ENCODE measurements at regions not wholly inside any gene's neighbourhood (a gene's known extent, or its start where the extent isn't known, plus 50 kb on each side); places are given as distances from the start of the nearest gene placed in this dataset.
"Not testable (repeated sequence)": the region's sequence is repeated elsewhere in the genome, so short reads cannot be mapped to it uniquely, and the experiment has no call there.

DNA sequence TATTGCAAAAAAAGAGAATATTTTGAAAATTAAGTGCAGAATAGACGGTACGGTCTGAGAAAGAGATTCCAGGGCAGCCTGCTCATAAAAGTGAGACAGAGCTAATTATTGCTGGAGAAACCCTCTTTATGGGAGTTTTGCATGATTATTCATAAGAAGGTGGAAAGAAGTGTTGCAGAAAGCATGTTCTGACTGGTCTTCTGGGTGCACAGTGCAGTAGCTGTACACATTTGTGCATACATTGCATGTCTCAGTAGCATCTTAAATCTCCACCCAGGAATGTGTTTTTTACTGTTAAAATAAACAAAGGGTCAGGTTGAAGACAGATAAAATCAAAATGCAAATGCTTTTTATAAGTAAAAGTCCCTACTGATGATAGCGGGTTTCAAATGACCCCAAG is 1813.6 kb upstream of the DEFB115 start:
- TF ChIP-seq, protein P1, sequence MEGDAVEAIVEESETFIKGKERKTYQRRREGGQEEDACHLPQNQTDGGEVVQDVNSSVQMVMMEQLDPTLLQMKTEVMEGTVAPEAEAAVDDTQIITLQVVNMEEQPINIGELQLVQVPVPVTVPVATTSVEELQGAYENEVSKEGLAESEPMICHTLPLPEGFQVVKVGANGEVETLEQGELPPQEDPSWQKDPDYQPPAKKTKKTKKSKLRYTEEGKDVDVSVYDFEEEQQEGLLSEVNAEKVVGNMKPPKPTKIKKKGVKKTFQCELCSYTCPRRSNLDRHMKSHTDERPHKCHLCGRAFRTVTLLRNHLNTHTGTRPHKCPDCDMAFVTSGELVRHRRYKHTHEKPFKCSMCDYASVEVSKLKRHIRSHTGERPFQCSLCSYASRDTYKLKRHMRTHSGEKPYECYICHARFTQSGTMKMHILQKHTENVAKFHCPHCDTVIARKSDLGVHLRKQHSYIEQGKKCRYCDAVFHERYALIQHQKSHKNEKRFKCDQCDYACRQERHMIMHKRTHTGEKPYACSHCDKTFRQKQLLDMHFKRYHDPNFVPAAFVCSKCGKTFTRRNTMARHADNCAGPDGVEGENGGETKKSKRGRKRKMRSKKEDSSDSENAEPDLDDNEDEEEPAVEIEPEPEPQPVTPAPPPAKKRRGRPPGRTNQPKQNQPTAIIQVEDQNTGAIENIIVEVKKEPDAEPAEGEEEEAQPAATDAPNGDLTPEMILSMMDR (IDR thresholded peaks at IDR 0.05): no peak
- ATAC-seq: no peak
- CTCF ChIA-PET: interaction anchor here (1.7 kb wide), 1 partner anchor 29 kb away, joined by 7 read pairs; no protein-coding TSS in a partner anchor
- Mint-ChIP-seq H3K4me3 (no peak overlapping the region), H3K36me3 (ENCODE audit: low read depth) (no peaks in the 10 kb centered on the region), H3K27ac (no peak overlapping the region), H3K27me3 (no peaks in the 10 kb centered on the region), H3K4me1 (ENCODE audit: low read depth) (no peaks in the 10 kb centered on the region), H3K9me3 (no peaks in the 10 kb centered on the region)
- POLR2A ChIA-PET: no interaction called here
- DNase-seq: peak; percentile 12
- intact Hi-C loops (cut with micrococcal nuclease): no loop called here

DNA sequence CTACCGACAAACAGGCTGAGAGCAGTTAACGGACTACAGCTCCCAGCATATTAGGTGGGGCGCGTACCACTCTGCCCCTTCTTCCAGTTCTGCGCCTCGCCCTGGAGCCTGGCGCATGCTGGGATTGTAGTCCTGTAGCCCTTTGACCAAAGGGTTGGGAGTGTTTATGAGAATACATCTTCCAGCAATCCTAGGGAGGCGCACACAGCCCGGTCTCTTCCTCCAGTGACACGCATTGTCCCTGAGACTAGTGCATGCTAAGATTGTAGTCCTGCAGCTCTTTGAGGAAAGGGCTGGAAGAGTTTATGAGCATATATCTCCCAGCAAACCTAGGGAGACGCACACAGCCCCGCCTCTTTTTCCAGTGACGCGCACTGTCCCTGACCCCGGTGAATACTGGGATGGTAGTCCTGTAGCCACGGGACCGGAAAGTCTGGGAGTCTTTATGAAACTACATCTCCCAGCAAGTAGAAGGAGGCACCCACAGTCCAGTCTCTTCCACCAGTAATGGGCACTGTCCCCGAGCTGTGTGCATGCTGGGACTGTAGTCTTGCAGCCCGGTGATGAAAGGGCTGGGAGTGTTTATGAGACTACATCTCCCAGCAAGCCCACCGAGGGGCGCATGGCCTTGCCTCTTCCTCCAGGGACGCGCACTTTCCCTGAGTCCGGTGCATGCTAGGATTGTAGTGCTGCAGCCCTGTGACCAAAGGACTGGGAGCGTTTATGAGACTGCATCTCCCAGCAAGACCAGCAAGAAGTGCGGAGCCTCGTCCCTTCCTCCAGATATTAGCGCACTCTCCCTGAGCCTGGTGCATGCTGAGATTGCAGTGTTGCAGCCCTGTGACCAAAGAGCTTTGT is 1812.2 kb upstream of the DEFB115 start:
- intact Hi-C loops (cut with micrococcal nuclease); H3K9me3 Mint-ChIP-seq; CTCF ChIA-PET; H3K27me3 Mint-ChIP-seq; H3K36me3 Mint-ChIP-seq (ENCODE audit: low read depth); H3K4me3 Mint-ChIP-seq; H3K27ac Mint-ChIP-seq; H3K4me1 Mint-ChIP-seq (ENCODE audit: low read depth): not testable (repeated sequence)
- POLR2A ChIA-PET: interaction anchor here (0.6 kb wide), 1 partner anchor 94 kb away, joined by 3 read pairs; no protein-coding TSS in a partner anchor
- DNase-seq (peak; percentile 3), ATAC-seq (peak; percentile 86)

DNA sequence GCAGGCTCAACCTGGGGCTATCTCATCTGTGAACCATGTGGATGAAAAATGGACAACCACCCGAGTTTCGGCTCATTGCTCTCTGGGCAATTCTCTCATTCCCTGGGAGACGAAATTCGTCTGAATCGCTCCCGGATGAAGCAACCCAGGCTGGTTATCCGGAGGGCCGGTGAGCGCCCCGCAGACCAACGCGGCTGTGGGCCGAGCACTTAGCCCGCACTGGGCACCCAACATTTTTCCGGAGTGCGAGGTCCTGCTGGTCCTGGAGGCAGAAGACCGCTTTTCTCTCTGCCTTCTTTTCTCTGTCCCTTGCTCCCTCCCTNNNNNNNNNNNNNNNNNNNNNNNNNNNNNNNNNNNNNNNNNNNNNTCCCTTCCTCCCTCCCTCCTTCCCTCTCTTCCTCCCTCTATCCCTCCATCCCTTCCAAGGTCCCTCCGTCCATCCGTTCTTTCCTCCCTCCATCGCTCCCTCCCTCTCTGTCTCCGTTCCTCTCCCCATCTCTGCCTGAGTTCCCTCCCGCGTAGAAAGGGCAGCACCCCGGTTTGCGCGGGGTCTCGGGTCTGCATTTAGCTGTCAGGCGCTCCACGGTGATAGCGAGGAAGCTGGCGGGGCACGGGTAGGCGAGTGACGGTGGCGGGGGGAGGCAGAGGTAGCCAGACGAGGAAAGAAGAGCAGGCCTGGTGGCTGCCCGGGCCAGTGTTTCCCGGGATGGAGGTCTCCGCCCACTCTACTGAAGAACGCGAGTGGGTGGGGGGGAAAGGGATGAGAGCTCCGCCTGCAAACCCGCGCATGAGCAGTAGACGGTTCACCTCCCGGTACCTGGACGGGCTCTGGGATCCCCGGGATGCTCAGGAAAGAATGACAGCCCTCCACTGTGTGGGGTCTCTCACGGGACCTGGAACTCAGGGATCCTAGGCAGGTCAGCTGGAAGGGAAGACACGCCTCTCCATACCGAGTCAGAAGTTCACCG is 1809.7 kb upstream of the DEFB115 start:
- H3K4me3 Mint-ChIP-seq; H3K9me3 Mint-ChIP-seq; CTCF ChIA-PET; POLR2A ChIA-PET; H3K27me3 Mint-ChIP-seq; intact Hi-C loops (cut with micrococcal nuclease); H3K36me3 Mint-ChIP-seq (ENCODE audit: low read depth); ATAC-seq; DNase-seq; H3K27ac Mint-ChIP-seq; H3K4me1 Mint-ChIP-seq (ENCODE audit: low read depth): not testable (repeated sequence)

- ChIA-PET CTCF (no interaction called here), POLR2A (no interaction called here)
- H3K36me3 Mint-ChIP-seq (ENCODE audit: low read depth): no peaks in the 10 kb centered on the region
- H3K27ac Mint-ChIP-seq: no peak overlapping the region
- H3K9me3 Mint-ChIP-seq: peaks cover 2% of the 10 kb centered on the region
- no peak overlapping the region for H3K4me3 Mint-ChIP-seq
- ATAC-seq: no peak
- no peaks in the 10 kb centered on the region for H3K27me3 Mint-ChIP-seq
- no peak for DNase-seq
- intact Hi-C loops (cut with micrococcal nuclease): no loop called here
- H3K4me1 Mint-ChIP-seq (ENCODE audit: low read depth): no peaks in the 10 kb centered on the region
- TF ChIP-seq, protein P1 (IDR thresholded peaks at IDR 0.05): no peak
Measured at GRCh38 chr20:29448806-29449470, 1808.5 kb upstream of the DEFB115 start.

DNA sequence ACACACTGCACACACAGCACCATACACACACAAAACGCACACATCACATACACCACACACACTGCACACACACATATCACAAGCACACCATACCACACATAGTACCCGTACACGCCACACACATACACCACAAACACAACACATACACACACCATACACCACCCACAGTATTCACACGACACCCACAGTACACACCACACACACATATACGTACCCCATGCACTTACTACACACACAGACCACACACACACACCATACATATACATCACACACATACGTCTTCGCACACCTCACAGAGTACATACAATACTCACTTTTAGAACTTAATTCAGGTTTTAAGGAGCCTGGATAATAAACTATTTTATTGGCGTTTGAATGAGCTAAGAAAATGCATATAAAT is 1805.3 kb upstream of the DEFB115 start:
- intact Hi-C loops (cut with micrococcal nuclease): no loop called here
- no peaks in the 10 kb centered on the region for H3K36me3 Mint-ChIP-seq (ENCODE audit: low read depth)
- no peak for DNase-seq
- TF ChIP-seq, protein P1 (IDR thresholded peaks at IDR 0.05): no peak
- H3K4me1 Mint-ChIP-seq (ENCODE audit: low read depth): no peaks in the 10 kb centered on the region
- CTCF ChIA-PET: no interaction called here
- no peak overlapping the region for H3K4me3 Mint-ChIP-seq
- no peaks in the 10 kb centered on the region for H3K27me3 Mint-ChIP-seq
- peaks cover 4% of the 10 kb centered on the region for H3K9me3 Mint-ChIP-seq
- no peak overlapping the region for H3K27ac Mint-ChIP-seq
- no peak for ATAC-seq
- POLR2A ChIA-PET: no interaction called here

DNA sequence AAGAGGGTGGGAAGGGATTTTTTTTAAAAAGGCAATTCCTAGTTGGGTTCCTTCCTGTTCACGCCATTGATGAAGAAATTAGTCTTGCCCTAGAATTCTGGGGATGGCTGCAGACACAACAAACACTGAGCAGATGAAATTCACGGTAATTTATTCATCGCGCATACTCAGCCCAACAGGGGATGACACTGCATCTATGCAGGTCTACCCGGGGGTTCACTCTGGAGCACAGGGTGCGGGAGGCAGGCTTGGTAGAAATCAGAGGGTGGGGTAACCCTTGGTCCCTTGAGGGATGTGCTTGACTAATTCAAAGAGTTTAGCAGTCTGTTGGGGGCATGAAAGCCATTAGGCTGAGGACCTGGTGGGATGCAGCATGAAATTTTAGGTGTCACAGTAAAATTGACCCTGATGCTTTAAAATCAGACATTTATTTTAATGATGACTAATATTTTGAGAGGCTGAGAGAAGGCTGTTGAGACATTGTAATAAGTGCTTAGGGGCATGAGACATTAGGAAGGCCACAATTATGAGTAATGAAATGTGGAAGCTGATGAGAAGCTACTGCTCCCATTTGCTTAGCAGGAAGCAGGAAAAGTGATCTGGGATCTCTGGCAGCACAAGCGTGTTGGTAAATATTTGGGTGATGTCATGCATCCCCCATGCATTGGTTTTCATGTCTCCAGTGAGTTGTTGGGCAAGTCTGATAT is 1800.3 kb upstream of the DEFB115 start:
- POLR2A ChIA-PET, H3K9me3 Mint-ChIP-seq, CTCF ChIA-PET: not testable (repeated sequence)

More for the DNA sequence above, 1800.3 kb upstream of the DEFB115 start:
- H3K4me3 Mint-ChIP-seq; ATAC-seq; intact Hi-C loops (cut with micrococcal nuclease); H3K36me3 Mint-ChIP-seq (ENCODE audit: low read depth); H3K27me3 Mint-ChIP-seq; H3K4me1 Mint-ChIP-seq (ENCODE audit: low read depth); DNase-seq; H3K27ac Mint-ChIP-seq: not testable (repeated sequence)

Measured in activated CD8-positive, alpha-beta T cell treated with anti-CD3 and anti-CD28 coated beads for 36 hours (primary cell).